Naive B cell (primary cell): ENCODE measurements at regions not wholly inside any gene's neighbourhood (a gene's known extent, or its start where the extent isn't known, plus 50 kb on each side); places are given as distances from the start of the nearest gene placed in this dataset.

Experiments used
- ATAC-seq, 2 donors: fragments of 150-1000 bp; cut with Tn5 transposase; 2 replicates each; pipeline ENCODE4 v1.10.0; 2021; ENCODE audit warnings: low read depth in 2 of 2, mild to moderate bottlenecking in 2 of 2, moderate library complexity in 2 of 2
- DNase-seq: peaks from one replicate; pipeline ENCODE4 v3.0.0; 2022
- H3K27ac Mint-ChIP-seq, 6 donors: one replicate each; pipeline ENCODE4 v1.8.0; 2020 to 2022; ENCODE audit warnings: mild to moderate bottlenecking in 6 of 6, mixed read lengths in 6 of 6, moderate library complexity in 5 of 6, inconsistent platforms in 2 of 6
- H3K27me3 Mint-ChIP-seq, 3 donors: one replicate each; pipeline ENCODE4 v1.8.0; 2021 to 2022; ENCODE audit warnings: mixed read lengths in 3 of 3, mild to moderate bottlenecking in 1 of 3
- H3K36me3 Mint-ChIP-seq, 2 donors: one replicate each; pipeline ENCODE4 v1.8.0; 2020 to 2022; ENCODE audit warnings: mixed read lengths in 2 of 2, inconsistent platforms in 1 of 2, mild to moderate bottlenecking in 1 of 2
- H3K4me1 Mint-ChIP-seq, 3 donors: one replicate each; pipeline ENCODE4 v1.8.0; 2020 to 2022; ENCODE audit warnings: mixed read lengths in 3 of 3, inconsistent platforms in 1 of 3, mild to moderate bottlenecking in 1 of 3, moderate library complexity in 1 of 3
- H3K4me3 Mint-ChIP-seq, 8 donors: one replicate each; pipeline ENCODE4 v1.8.0; 2020 to 2022; ENCODE audit warnings: mild to moderate bottlenecking in 8 of 8, mixed read lengths in 8 of 8, moderate library complexity in 8 of 8, inconsistent platforms in 2 of 8
- H3K9me3 Mint-ChIP-seq, 7 donors: one replicate each; pipeline ENCODE4 v1.8.0; 2020 to 2022; ENCODE audit warnings: mixed read lengths in 7 of 7, mild to moderate bottlenecking in 5 of 7, inconsistent platforms in 2 of 7, moderate library complexity in 1 of 7

- Mint-ChIP-seq H3K27me3 (peaks cover 0 to 9% (median 0%) of the 10 kb centered on the region in 3 donors), H3K36me3 (no peaks in the 10 kb centered on the region), H3K27ac (no peak overlapping the region), H3K4me1 (peaks cover 5 to 7% (median 7%) of the 10 kb centered on the region in 3 donors), H3K9me3 (no peaks in the 10 kb centered on the region), H3K4me3 (no peak overlapping the region)
- no peak for DNase-seq
- no peak for ATAC-seq
Measured at GRCh38 chr6:105907301-105907700, 178.8 kb upstream of the PRDM1 start.

- peaks cover 5 to 13% (median 8%) of the 10 kb centered on the region in 3 donors for H3K27me3 Mint-ChIP-seq
- no peak overlapping the region for H3K4me3 Mint-ChIP-seq
- H3K4me1 Mint-ChIP-seq, result peaks cover 8 to 16% (median 9%) of the 10 kb centered on the region in 3 donors
- no peaks in the 10 kb centered on the region for H3K9me3 Mint-ChIP-seq
- no peak overlapping the region for H3K27ac Mint-ChIP-seq
- DNase-seq, result no peak
- H3K36me3 Mint-ChIP-seq, result no peaks in the 10 kb centered on the region
- ATAC-seq, result no peak
Measured at GRCh38 chr6:105902401-105903031, 183.6 kb upstream of the PRDM1 start.

- Mint-ChIP-seq H3K4me1 (peaks cover 8 to 16% (median 9%) of the 10 kb centered on the region in 3 donors), H3K4me3 (no peak overlapping the region), H3K27me3 (peaks cover 5 to 13% (median 8%) of the 10 kb centered on the region in 3 donors), H3K36me3 (no peaks in the 10 kb centered on the region), H3K27ac (no peak overlapping the region), H3K9me3 (no peaks in the 10 kb centered on the region)
- ATAC-seq, result no peak
- DNase-seq, result no peak
Measured at GRCh38 chr6:105901583-105901982, 184.6 kb upstream of the PRDM1 start.

- Mint-ChIP-seq H3K36me3 (no peaks in the 10 kb centered on the region), H3K9me3 (no peaks in the 10 kb centered on the region), H3K27me3 (peaks cover 5 to 13% (median 8%) of the 10 kb centered on the region in 3 donors), H3K4me1 (peaks cover 8 to 16% (median 9%) of the 10 kb centered on the region in 3 donors), H3K4me3 (peak overlapping the region in 7 of 8 donors; percentile 18 to 82 (median 56)), H3K27ac (peak overlapping the region in 1 of 6 donors; percentile 20)
- DNase-seq (no peak), ATAC-seq (no peak)
Measured at GRCh38 chr6:105900125-105900937, 185.8 kb upstream of the PRDM1 start.

GRCh38 chr6:105898286-105898685, 187.8 kb upstream of the PRDM1 start:
- DNase-seq, result no peak
- Mint-ChIP-seq H3K27me3 (peaks cover 5 to 13% (median 8%) of the 10 kb centered on the region in 3 donors), H3K9me3 (no peaks in the 10 kb centered on the region), H3K4me3 (no peak overlapping the region), H3K4me1 (peaks cover 8 to 23% (median 9%) of the 10 kb centered on the region in 3 donors), H3K36me3 (no peaks in the 10 kb centered on the region), H3K27ac (no peak overlapping the region)
- no peak for ATAC-seq

GRCh38 chr6:105897131-105897530, 189.0 kb upstream of the PRDM1 start:
- Mint-ChIP-seq H3K4me1 (peaks cover 8 to 32% (median 15%) of the 10 kb centered on the region in 3 donors), H3K27me3 (peaks cover 4 to 8% (median 5%) of the 10 kb centered on the region in 3 donors), H3K27ac (no peak overlapping the region), H3K9me3 (no peaks in the 10 kb centered on the region), H3K36me3 (no peaks in the 10 kb centered on the region), H3K4me3 (no peak overlapping the region)
- DNase-seq (no peak), ATAC-seq (no peak)

- Mint-ChIP-seq H3K36me3 (no peaks in the 10 kb centered on the region), H3K4me1 (peaks cover 8 to 32% (median 15%) of the 10 kb centered on the region in 3 donors), H3K4me3 (no peak overlapping the region), H3K27me3 (peaks cover 4 to 8% (median 5%) of the 10 kb centered on the region in 3 donors), H3K27ac (no peak overlapping the region), H3K9me3 (no peaks in the 10 kb centered on the region)
- ATAC-seq, result no peak
- no peak for DNase-seq
Measured at GRCh38 chr6:105896821-105897095, 189.4 kb upstream of the PRDM1 start.

GRCh38 chr6:105896052-105896820, 189.9 kb upstream of the PRDM1 start:
- peaks cover 4 to 8% (median 5%) of the 10 kb centered on the region in 3 donors for H3K27me3 Mint-ChIP-seq
- H3K9me3 Mint-ChIP-seq, result no peaks in the 10 kb centered on the region
- no peak overlapping the region for H3K27ac Mint-ChIP-seq
- H3K4me3 Mint-ChIP-seq, result no peak overlapping the region
- ATAC-seq (no peak), DNase-seq (no peak)
- H3K4me1 Mint-ChIP-seq, result peaks cover 8 to 32% (median 15%) of the 10 kb centered on the region in 3 donors
- no peaks in the 10 kb centered on the region for H3K36me3 Mint-ChIP-seq

- no peak for ATAC-seq
- Mint-ChIP-seq H3K9me3 (peaks cover 0 to 2% (median 0%) of the 10 kb centered on the region in 7 donors), H3K4me3 (no peak overlapping the region), H3K27ac (peak overlapping the region in 1 of 6 donors; percentile 6), H3K27me3 (peaks cover under 1 to 4% (median 3%) of the 10 kb centered on the region in 3 donors), H3K4me1 (peaks cover under 1 to 20% (median 6%) of the 10 kb centered on the region in 3 donors), H3K36me3 (no peaks in the 10 kb centered on the region)
- no peak for DNase-seq
Measured at GRCh38 chr6:105894556-105894955, 191.6 kb upstream of the PRDM1 start.

- H3K27me3 Mint-ChIP-seq, result peaks cover 0 to under 1% (median 0%) of the 10 kb centered on the region in 3 donors
- ATAC-seq (no peak), DNase-seq (no peak)
- peaks cover 0 to 2% (median 0%) of the 10 kb centered on the region in 7 donors for H3K9me3 Mint-ChIP-seq
- H3K36me3 Mint-ChIP-seq, result no peaks in the 10 kb centered on the region
- no peak overlapping the region for H3K4me3 Mint-ChIP-seq
- peaks cover 0 to 16% (median 6%) of the 10 kb centered on the region in 3 donors for H3K4me1 Mint-ChIP-seq
- H3K27ac Mint-ChIP-seq, result no peak overlapping the region
Measured at GRCh38 chr6:105893741-105894140, 192.4 kb upstream of the PRDM1 start.

GRCh38 chr6:105892577-105893262, 193.4 kb upstream of the PRDM1 start:
- H3K27ac Mint-ChIP-seq, result peak overlapping the region in 1 of 6 donors; percentile 12
- H3K9me3 Mint-ChIP-seq, result peaks cover 0 to 2% (median 0%) of the 10 kb centered on the region in 7 donors
- no peaks in the 10 kb centered on the region for H3K27me3 Mint-ChIP-seq
- H3K4me1 Mint-ChIP-seq, result peaks cover 0 to 16% (median 6%) of the 10 kb centered on the region in 3 donors
- no peaks in the 10 kb centered on the region for H3K36me3 Mint-ChIP-seq
- ATAC-seq, result peak; percentile 90 to 95
- H3K4me3 Mint-ChIP-seq, result peak overlapping the region in 2 of 8 donors; percentile 17 to 18
- peak; percentile 29 for DNase-seq

GRCh38 chr6:105890521-105891244, 195.5 kb upstream of the PRDM1 start:
- Mint-ChIP-seq H3K36me3 (no peaks in the 10 kb centered on the region), H3K4me3 (no peak overlapping the region), H3K9me3 (peaks cover 0 to 2% (median 0%) of the 10 kb centered on the region in 7 donors), H3K27ac (peak overlapping the region in 1 of 6 donors; percentile 36), H3K4me1 (peaks cover 0 to 20% (median 15%) of the 10 kb centered on the region in 3 donors), H3K27me3 (no peaks in the 10 kb centered on the region)
- ATAC-seq, result no peak
- no peak for DNase-seq
